H9 (cell line): ENCODE measurements at regions not wholly inside any gene's neighbourhood (a gene's known extent, or its start where the extent isn't known, plus 50 kb on each side); places are given as distances from the start of the nearest gene placed in this dataset.

Experiments
- DNase-seq: peaks from one replicate; pipeline ENCODE4 v3.0.0-alpha.2; 2017
- H2AFZ ChIP-seq: one replicate; pipeline ENCODE4 v1.6.1; 2013; ENCODE audit warnings: mild to moderate bottlenecking, low read length, control low read depth, moderate library complexity
- H2AK5ac ChIP-seq: 2 replicates; pipeline ENCODE4 v1.6.1; 2013; ENCODE audit warnings: low read length, control low read depth, mixed read lengths; ENCODE audit not compliant: insufficient read length
- H2BK120ac ChIP-seq: one replicate; pipeline ENCODE4 v1.6.1; 2013; ENCODE audit warnings: low read depth, mild to moderate bottlenecking, low read length, control low read depth, inconsistent platforms; ENCODE audit not compliant: poor library complexity, severe bottlenecking
- H2BK12ac ChIP-seq: 2 replicates; pipeline ENCODE4 v1.6.1; 2013; ENCODE audit warnings: low read length, control low read depth, mixed read lengths, low read depth; ENCODE audit not compliant: insufficient read length
- H2BK15ac ChIP-seq: 2 replicates; pipeline ENCODE4 v1.6.1; 2013; ENCODE audit warnings: low read depth, low read length, control low read depth
- H2BK20ac ChIP-seq: one replicate; pipeline ENCODE4 v1.6.1; 2013; ENCODE audit warnings: low read depth, mild to moderate bottlenecking, low read length, control low read depth, inconsistent platforms; ENCODE audit not compliant: poor library complexity, severe bottlenecking
- H2BK5ac ChIP-seq: 2 replicates; pipeline ENCODE4 v1.6.1; 2013; ENCODE audit warnings: low read length, control low read depth, mixed read lengths; ENCODE audit not compliant: insufficient read length
- H3K14ac ChIP-seq: 2 replicates; pipeline ENCODE4 v1.6.1; 2013; ENCODE audit warnings: low read length, control low read depth; ENCODE audit not compliant: insufficient read depth
- H3K18ac ChIP-seq: 2 replicates; pipeline ENCODE4 v1.6.1; 2013; ENCODE audit warnings: low read depth, mild to moderate bottlenecking, mixed read lengths, low read length, control low read depth; ENCODE audit not compliant: insufficient read length
- H3K23ac ChIP-seq: 2 replicates; pipeline ENCODE4 v1.6.1; 2013; ENCODE audit warnings: low read length, control low read depth, mixed read lengths, low read depth; ENCODE audit not compliant: insufficient read length
- H3K23me2 ChIP-seq: 2 replicates; pipeline ENCODE4 v1.6.1; 2013; ENCODE audit warnings: low read depth, mild to moderate bottlenecking, mixed read lengths, low read length, control low read depth; ENCODE audit not compliant: insufficient read length, poor library complexity, severe bottlenecking
- H3K27ac ChIP-seq: 2 replicates; pipeline ENCODE4 v1.5.1; 2013; ENCODE audit warnings: low read length, control low read depth, mixed read lengths, low read depth; ENCODE audit not compliant: insufficient read length
- H3K27me3 ChIP-seq: 2 replicates; pipeline ENCODE4 v1.6.1; 2013; ENCODE audit warnings: low read length, control low read depth, inconsistent platforms; ENCODE audit not compliant: insufficient read depth
- H3K4ac ChIP-seq: 2 replicates; pipeline ENCODE4 v1.6.1; 2013; ENCODE audit warnings: low read depth, mild to moderate bottlenecking, control low read depth, inconsistent platforms, low read length, moderate library complexity
- H3K4me1 ChIP-seq: 2 replicates; pipeline ENCODE4 v1.6.1; 2013; ENCODE audit warnings: low read length, control low read depth, inconsistent platforms; ENCODE audit not compliant: insufficient read depth
- H3K4me2 ChIP-seq: 2 replicates; pipeline ENCODE4 v1.6.1; 2013; ENCODE audit warnings: low read length, control low read depth, mixed read lengths; ENCODE audit not compliant: insufficient read length, insufficient read depth
- H3K56ac ChIP-seq: 2 replicates; pipeline ENCODE4 v1.6.1; 2013; ENCODE audit warnings: low read depth, mild to moderate bottlenecking, mixed read lengths, low read length, control low read depth; ENCODE audit not compliant: insufficient read length
- H3K79me1 ChIP-seq: 2 replicates; pipeline ENCODE4 v1.6.1; 2013; ENCODE audit warnings: low read depth, mild to moderate bottlenecking, moderate library complexity, low read length, control low read depth, inconsistent platforms; ENCODE audit not compliant: insufficient read depth, poor library complexity, severe bottlenecking
- H3K79me2 ChIP-seq: 2 replicates; pipeline ENCODE4 v1.6.1; 2013; ENCODE audit warnings: low read length, control low read depth, inconsistent platforms; ENCODE audit not compliant: insufficient read depth
- H3K9ac ChIP-seq: 2 replicates; pipeline ENCODE4 v1.6.1; 2013; ENCODE audit warnings: low read length, control low read depth, mixed read lengths; ENCODE audit not compliant: insufficient read length; ENCODE audit errors: extremely low read depth
- H3K9me3 ChIP-seq: one replicate; pipeline ENCODE4 v1.6.1; 2013; ENCODE audit warnings: low read depth, low read length, inconsistent platforms; ENCODE audit not compliant: control insufficient read depth
- H3T11ph ChIP-seq: one replicate; pipeline ENCODE4 v1.6.1; 2013; ENCODE audit warnings: mild to moderate bottlenecking, low read length, control low read depth, inconsistent platforms
- H4K20me1 ChIP-seq: one replicate; pipeline ENCODE4 v1.6.1; 2013; ENCODE audit not compliant: control insufficient read depth, insufficient read length, insufficient read depth
- H4K5ac ChIP-seq: 2 replicates; pipeline ENCODE4 v1.6.1; 2013; ENCODE audit warnings: low read depth, mild to moderate bottlenecking, mixed read lengths, low read length, control low read depth; ENCODE audit not compliant: insufficient read length
- H4K8ac ChIP-seq: replicated peaks from 2 replicates; pipeline ENCODE4 v1.6.1; 2013; ENCODE audit warnings: low read length, control low read depth, mixed read lengths, low read depth; ENCODE audit not compliant: insufficient read length
- H4K91ac ChIP-seq: 2 replicates; pipeline ENCODE4 v1.6.1; 2013; ENCODE audit warnings: low read depth, mild to moderate bottlenecking, moderate library complexity, mixed read lengths, low read length, control low read depth; ENCODE audit not compliant: insufficient read length
- H3K27ac Mint-ChIP-seq, 3 experiments: 2 replicates in 2 of 3; 3 replicates in 1 of 3; pipeline ENCODE4 v1.8.0; 2020 to 2021; ENCODE audit warnings: mixed read lengths in 3 of 3, mild to moderate bottlenecking in 1 of 3, moderate library complexity in 1 of 3
- H3K27me3 Mint-ChIP-seq: 2 replicates; pipeline ENCODE4 v1.8.0; 2021; ENCODE audit warnings: low read depth, mild to moderate bottlenecking, moderate library complexity, mixed read lengths
- H3K36me3 Mint-ChIP-seq, 3 experiments: 2 replicates in 2 of 3; 3 replicates in 1 of 3; pipeline ENCODE4 v1.8.0; 2020 to 2021; ENCODE audit warnings: low read depth in 3 of 3, mixed read lengths in 3 of 3; ENCODE audit not compliant: insufficient read depth in 1 of 3
- H3K4me1 Mint-ChIP-seq, 2 experiments: 2 replicates each; pipeline ENCODE4 v1.8.0; 2020; ENCODE audit warnings: mixed read lengths in 2 of 2
- H3K4me3 Mint-ChIP-seq, 2 experiments: 2 replicates in 1 of 2; 3 replicates in 1 of 2; pipeline ENCODE4 v1.8.0; 2020 to 2021; ENCODE audit warnings: mild to moderate bottlenecking in 2 of 2, mixed read lengths in 2 of 2, moderate library complexity in 1 of 2
- H3K9me3 Mint-ChIP-seq, 2 experiments: 2 replicates in 1 of 2; 3 replicates in 1 of 2; pipeline ENCODE4 v1.8.0; 2020; ENCODE audit warnings: mild to moderate bottlenecking in 2 of 2, mixed read lengths in 2 of 2, moderate library complexity in 1 of 2
- WGBS: extraction: QIAGEN DNeasy Blood & Tissue Kit; methylation state at CpG from one replicate; pipeline ENCODE4 v1.1.7; 2013; ENCODE audit warnings: missing lambda C conversion rate, low lambda C conversion rate, mixed read lengths; ENCODE audit not compliant: insufficient read length; ENCODE audit errors: extremely low coverage; 5-methylcytosine and 5-hydroxymethylcytosine counted together
- TF ChIP-seq, protein P1 (sequence below): fragments of 200-600 bp; sonication (generic); conservative IDR thresholded peaks from 3 replicates; pipeline ENCODE4 v1.8.0; 2021; ENCODE audit warnings: antibody characterized with exemption, mild to moderate bottlenecking

DNA sequence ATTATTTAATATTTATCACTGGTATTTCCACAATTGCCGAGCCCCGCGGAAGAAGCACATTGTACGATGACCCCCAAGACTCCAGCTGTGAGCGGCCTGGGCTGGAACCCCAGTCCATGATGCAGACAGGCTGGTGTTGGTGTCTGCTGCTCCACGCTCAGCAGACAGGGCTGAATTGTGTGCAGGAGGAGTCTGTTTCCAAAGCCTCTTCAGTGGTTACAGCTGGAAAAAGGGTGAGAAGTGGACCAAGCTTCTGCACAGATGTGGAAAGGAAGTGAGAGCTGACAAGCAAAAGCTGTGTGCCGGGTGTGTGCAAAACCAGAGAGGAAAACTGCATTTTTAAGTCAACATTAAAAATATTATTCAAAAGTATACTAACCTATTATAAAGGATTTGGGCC is 500.4 kb downstream of the GALR1 start:
- Histone ChIP-seq H3K27ac (no peak overlapping the region), H2AK5ac (no peak overlapping the region), H3K14ac (no peak overlapping the region), H2AFZ (no peak overlapping the region), H3K27me3 (no peaks in the 10 kb centered on the region), H4K5ac (no peak overlapping the region), H2BK120ac (no peak overlapping the region), H3K4ac (no peak overlapping the region), H3K56ac (no peak overlapping the region), H2BK20ac (no peak overlapping the region), H2BK12ac (no peak overlapping the region), H3K9ac (no peak overlapping the region), H3K9me3 (no peaks in the 10 kb centered on the region), H4K20me1 (no peaks in the 10 kb centered on the region), H2BK5ac (no peak overlapping the region), H4K8ac (no peak overlapping the region), H2BK15ac (no peak overlapping the region), H3T11ph (no peak overlapping the region), H3K4me2 (no peak overlapping the region), H3K79me2 (no peaks in the 10 kb centered on the region), H3K79me1 (no peaks in the 10 kb centered on the region), H3K4me1 (0 out of 2 replicates have a peak, but pooled peaks cover 6% of the 10 kb centered on the region), H3K18ac (no peak overlapping the region), H3K23me2 (no peaks in the 10 kb centered on the region), H3K23ac (no peak overlapping the region), H4K91ac (no peak overlapping the region)
- Mint-ChIP-seq H3K4me3 (no peak overlapping the region), H3K27ac (no peak overlapping the region), H3K27me3 (peaks cover 2% of the 10 kb centered on the region; the same call in 1 of the 2 replicates), H3K36me3 (peaks cover 0 to 4% (median 0%) of the 10 kb centered on the region in 3 experiments; a peak in 2 of 7 replicates), H3K9me3 (peaks cover 0 to 2% of the 10 kb centered on the region in 2 experiments; a peak in 2 of 5 replicates), H3K4me1 (peaks cover 23 to 26% of the 10 kb centered on the region in 2 experiments)
- no peak for DNase-seq
- WGBS, result no CpG with 5 or more reads among the region's 7 CpGs
- TF ChIP-seq, protein P1, sequence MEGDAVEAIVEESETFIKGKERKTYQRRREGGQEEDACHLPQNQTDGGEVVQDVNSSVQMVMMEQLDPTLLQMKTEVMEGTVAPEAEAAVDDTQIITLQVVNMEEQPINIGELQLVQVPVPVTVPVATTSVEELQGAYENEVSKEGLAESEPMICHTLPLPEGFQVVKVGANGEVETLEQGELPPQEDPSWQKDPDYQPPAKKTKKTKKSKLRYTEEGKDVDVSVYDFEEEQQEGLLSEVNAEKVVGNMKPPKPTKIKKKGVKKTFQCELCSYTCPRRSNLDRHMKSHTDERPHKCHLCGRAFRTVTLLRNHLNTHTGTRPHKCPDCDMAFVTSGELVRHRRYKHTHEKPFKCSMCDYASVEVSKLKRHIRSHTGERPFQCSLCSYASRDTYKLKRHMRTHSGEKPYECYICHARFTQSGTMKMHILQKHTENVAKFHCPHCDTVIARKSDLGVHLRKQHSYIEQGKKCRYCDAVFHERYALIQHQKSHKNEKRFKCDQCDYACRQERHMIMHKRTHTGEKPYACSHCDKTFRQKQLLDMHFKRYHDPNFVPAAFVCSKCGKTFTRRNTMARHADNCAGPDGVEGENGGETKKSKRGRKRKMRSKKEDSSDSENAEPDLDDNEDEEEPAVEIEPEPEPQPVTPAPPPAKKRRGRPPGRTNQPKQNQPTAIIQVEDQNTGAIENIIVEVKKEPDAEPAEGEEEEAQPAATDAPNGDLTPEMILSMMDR, result no peak
